NB4 (cell line): ENCODE measurements at regions not wholly inside any gene's neighbourhood (a gene's known extent, or its start where the extent isn't known, plus 50 kb on each side); places are given as distances from the start of the nearest gene placed in this dataset.

Experiments used
- DNase-seq: peaks from one replicate; pipeline ENCODE4 v3.0.0; 2010; ENCODE audit warnings: low read depth
- H3K4me3 ChIP-seq: one replicate; pipeline ENCODE4 v1.5.1; 2011; ENCODE audit warnings: mild to moderate bottlenecking, low read depth, low read length, moderate library complexity
- MYC ChIP-seq: IDR thresholded peaks from 2 replicates; pipeline ENCODE4 v1.6.1; 2011; ENCODE audit warnings: low read depth, low read length
- POLR2A ChIP-seq: IDR thresholded peaks from 2 replicates; pipeline ENCODE4 v1.6.1; 2011; ENCODE audit warnings: mild to moderate bottlenecking; ENCODE audit not compliant: insufficient read length; ENCODE audit errors: extremely low read depth
- TF ChIP-seq, protein P1 (sequence below): IDR thresholded peaks from one replicate; pipeline ENCODE4 v1.5.1; 2012; ENCODE audit warnings: low read depth, low read length
- TF ChIP-seq, protein P2 (sequence below): IDR thresholded peaks from 2 replicates; pipeline ENCODE4 v1.6.1; 2011; ENCODE audit warnings: low read depth, low read length

DNA sequence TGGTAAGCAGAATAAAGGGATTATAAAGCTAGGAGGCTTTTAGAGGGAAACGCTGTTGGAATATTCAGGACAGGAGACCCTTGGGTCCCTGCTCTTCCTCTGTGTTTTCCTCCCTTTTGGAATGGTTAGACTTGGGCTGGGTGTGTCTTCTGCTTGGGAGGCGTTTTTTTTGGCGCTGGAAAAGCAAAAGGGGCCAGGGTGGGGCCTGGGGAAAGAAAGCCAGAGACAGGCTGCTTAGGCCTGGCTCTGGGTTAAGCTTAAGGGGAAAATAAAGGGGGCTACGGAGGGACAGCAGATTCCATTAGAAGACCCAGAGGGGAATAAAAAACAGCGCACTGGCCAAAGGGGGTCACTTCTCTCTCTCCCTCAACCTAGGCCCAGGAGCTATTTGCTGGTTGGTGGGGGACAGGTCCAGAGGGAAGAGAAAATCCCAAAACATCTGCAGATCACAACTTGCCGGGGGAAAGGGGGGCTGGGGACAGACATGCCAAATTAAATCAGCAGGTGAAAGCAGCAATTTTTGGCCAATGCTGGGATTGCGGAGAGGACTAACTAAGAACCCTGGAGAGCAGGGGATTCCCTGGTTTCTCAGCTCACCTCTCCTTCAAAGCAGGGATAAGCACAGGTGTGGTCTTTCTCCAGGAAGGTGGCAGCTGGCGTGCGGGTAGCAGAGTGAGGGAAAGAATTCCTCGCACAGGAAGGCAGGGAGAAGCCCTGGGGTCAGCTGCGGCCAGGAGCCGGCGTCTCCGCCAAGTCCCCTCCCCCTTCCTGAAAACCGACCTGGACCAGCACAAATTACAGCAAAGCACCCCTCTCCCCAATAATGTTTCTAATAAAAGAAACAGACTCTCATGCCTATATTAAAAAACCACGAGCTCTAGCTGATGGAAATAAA, 82.2 kb upstream of the AK4 start:
- peak overlapping the region; percentile 51 for H3K4me3 ChIP-seq
- TF ChIP-seq, protein P1, sequence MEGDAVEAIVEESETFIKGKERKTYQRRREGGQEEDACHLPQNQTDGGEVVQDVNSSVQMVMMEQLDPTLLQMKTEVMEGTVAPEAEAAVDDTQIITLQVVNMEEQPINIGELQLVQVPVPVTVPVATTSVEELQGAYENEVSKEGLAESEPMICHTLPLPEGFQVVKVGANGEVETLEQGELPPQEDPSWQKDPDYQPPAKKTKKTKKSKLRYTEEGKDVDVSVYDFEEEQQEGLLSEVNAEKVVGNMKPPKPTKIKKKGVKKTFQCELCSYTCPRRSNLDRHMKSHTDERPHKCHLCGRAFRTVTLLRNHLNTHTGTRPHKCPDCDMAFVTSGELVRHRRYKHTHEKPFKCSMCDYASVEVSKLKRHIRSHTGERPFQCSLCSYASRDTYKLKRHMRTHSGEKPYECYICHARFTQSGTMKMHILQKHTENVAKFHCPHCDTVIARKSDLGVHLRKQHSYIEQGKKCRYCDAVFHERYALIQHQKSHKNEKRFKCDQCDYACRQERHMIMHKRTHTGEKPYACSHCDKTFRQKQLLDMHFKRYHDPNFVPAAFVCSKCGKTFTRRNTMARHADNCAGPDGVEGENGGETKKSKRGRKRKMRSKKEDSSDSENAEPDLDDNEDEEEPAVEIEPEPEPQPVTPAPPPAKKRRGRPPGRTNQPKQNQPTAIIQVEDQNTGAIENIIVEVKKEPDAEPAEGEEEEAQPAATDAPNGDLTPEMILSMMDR: no peak
- no peak for TF ChIP-seq MYC
- TF ChIP-seq, protein P2, sequence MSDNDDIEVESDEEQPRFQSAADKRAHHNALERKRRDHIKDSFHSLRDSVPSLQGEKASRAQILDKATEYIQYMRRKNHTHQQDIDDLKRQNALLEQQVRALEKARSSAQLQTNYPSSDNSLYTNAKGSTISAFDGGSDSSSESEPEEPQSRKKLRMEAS: no peak
- no peak for DNase-seq

DNA sequence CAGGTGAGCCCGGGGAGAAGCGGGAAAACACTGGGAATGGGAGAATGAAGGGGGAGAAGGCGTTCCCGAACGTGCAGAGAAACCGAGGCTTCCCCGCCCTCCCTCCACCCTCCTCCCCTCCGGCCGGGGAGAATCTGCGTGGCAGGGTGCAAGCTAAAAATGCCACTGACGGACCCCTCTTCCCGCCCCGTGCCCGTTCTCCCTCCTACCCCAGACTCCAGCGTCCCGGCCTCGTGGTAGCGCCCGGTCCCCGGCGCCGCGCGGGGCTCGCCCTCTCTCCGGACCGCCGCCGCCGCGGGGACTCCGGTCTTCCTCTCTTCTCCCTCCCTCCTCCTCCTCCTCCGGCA, 81.6 kb upstream of the AK4 start:
- TF ChIP-seq, protein P1: no peak
- TF ChIP-seq MYC (peak; percentile 31; the same call in 1 of the 2 replicates), POLR2A (no peak)
- TF ChIP-seq, protein P2: peak; percentile 3; the same call in 1 of the 2 replicates
- peak overlapping the region; percentile 51 for H3K4me3 ChIP-seq
- no peak for DNase-seq

DNA sequence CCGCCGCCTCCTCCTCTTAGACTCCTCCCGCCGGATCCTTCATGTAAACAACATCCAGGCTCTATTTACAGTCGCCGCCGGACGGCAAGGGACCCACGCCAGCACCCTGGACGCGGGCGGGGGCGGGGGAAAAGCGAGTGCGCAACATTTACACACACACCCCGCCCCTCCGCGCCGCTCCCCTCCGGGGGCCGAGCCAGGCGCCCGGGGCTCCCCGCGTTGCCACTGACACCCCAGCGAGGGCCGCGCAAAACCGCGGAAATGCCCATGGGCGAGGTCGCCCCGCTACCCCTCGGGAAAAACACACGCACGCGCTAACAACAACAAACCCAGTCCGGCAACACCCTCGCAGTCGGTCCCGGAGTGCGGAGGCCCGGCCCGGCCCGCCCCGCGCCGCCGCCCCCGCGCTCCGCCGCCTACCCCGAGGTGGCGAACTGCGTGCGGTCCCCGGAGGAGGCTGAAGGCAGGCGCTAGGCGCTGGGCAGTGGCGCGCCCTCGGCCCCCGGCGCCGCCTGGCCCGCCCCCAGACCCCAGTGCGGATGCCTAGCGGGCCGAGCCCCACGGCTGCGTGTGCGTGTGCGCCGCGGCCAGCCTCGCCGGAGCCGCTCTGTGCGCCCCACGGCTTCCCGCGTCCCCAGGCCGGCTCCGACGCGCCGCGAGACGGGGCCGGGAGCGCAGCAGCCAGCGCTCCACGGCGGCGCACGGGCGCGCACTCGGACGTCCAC, 81.1 kb upstream of the AK4 start:
- peak; percentile 76 for DNase-seq
- TF ChIP-seq POLR2A: peak; percentile 21
- TF ChIP-seq, protein P1: no peak
- H3K4me3 ChIP-seq: peak overlapping the region; percentile 51

GRCh38 chr1:65067491-65068201, 80.4 kb upstream of the AK4 start:
- TF ChIP-seq, protein P2: peak; percentile 78
- TF ChIP-seq MYC: peak; percentile 70
- peak; percentile 46 for TF ChIP-seq POLR2A
- TF ChIP-seq, protein P1: no peak
- peak overlapping the region; percentile 64 for H3K4me3 ChIP-seq
- peak; percentile 64 for DNase-seq

- TF ChIP-seq, protein P1: no peak
- TF ChIP-seq, protein P2: 0 out of 2 replicates have a peak, but pooled peaks have one; percentile 50
- no peak for DNase-seq
- H3K4me3 ChIP-seq: peak overlapping the region; percentile 64
Observed at GRCh38 chr1:65068202-65069010, 79.6 kb upstream of the AK4 start.
